HUDEP-2 (cell line): ENCODE measurements at regions not wholly inside any gene's neighbourhood (a gene's known extent, or its start where the extent isn't known, plus 50 kb on each side); places are given as distances from the start of the nearest gene placed in this dataset.

Source experiments
- DNase-seq, 76 experiments: peaks; one replicate each; lab custom pipeline; 2025; ENCODE audit not compliant: unreplicated experiment in 76 of 76; lab: John Stamatoyannopoulos, UW

DNA sequence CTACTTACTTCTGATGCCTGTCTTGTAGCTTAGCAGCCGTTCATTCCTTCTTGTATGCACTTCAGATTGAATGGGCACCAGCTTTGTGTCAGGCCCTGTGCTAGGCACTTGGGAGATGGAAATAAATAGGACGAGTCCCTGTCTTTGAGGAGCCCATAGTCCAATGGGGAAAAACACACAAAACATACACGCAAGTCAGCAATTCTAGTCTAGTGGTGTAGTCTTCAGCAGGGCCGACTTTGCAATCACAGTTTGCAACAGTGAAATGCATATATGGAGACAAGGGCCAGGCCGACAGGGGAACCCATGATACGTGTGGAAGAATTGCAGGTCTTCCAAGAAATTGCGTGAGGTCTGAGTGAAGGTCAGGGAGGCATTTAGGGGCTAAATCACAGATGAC is 262.6 kb downstream of the MAF start:
- DNase-seq, result no peak

GRCh38 chr16:79336437-79337229 is 263.9 kb downstream of the MAF start:
- DNase-seq, result no peak

- peak in 30 of 76 experiments; percentile 1 to 51 (median 8) for DNase-seq
These were observed 266.4 kb downstream of the MAF start for GRCh38 chr16:79334127-79334526.

DNA sequence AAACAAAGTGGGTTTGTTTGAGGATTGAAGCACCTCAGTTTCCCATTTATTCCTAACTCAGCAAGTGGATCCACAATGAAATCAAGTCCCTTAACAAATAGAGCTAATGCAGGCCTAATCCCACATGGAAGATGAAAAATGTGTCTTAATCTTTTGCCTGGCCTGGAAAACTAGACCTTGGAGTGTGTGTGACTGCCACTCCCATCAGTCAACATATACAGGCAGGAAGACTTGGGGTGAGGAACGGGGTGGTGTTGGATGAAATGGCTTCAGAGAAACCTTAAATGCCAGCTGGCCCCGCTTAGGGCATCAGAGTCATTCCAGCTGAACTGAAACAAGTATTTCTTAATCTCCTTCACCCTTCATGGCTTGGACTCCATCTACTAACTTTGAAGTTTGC is 269.5 kb downstream of the MAF start:
- no peak for DNase-seq

- no peak for DNase-seq
These were observed 270.6 kb downstream of the MAF start for GRCh38 chr16:79329967-79330366.

DNA sequence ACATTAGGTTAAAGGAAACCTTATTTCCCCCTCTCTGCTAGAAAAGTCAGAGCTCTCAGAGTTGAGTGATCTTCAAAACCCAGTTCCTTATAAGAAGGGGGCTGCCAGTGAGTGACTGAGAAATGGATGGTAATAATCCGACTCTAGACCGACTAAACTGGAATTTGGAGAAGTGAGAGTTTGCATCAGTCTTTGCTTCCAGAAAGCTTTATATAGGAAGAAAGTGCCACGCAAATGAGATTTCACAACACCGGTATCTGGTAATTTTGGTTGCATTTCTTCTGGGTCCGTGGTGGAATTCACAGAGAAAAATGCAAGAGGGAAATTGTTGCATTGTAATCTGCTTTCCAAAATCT is 271.4 kb downstream of the MAF start:
- no peak for DNase-seq

GRCh38 chr16:79328402-79329165 is 272.0 kb downstream of the MAF start:
- DNase-seq, result no peak

GRCh38 chr16:79327836-79328235 is 272.7 kb downstream of the MAF start:
- no peak for DNase-seq

- DNase-seq, result no peak
These were observed 274.0 kb downstream of the MAF start for GRCh38 chr16:79326549-79326948.

DNA sequence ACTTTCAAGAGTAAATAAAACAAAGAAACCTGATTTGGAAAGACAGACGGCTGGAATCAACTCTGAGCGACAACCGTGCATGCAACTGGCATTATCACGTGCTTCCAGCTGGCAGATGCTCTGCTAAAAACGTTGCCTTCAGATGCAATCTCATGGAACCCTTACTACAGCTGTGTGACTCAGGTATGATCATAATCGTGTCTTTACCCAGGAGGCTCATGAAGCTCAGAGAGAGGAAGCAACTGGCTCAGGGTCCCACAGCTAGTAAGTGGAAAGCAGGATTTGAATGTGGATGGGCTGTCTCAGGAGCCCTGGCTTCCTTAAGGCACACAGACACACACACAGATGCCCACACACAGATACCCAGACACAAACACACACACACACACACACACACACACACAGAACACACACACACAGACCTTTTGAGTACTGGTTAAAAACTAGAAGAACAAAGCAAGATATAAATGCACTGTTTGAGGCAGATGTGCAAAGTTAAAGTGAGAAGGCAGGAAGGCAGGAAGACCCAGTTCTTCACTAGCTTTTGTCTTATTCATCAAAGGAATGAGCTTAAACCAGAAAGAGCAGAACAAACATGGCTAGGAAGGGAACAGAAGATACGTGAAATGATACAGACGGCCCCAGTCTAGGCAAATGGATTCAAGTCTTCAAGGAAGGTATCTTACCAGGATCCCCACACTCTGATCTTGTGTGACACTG is 275.2 kb downstream of the MAF start:
- DNase-seq, result no peak

GRCh38 chr16:79320956-79321355 is 279.6 kb downstream of the MAF start:
- DNase-seq, result no peak

DNA sequence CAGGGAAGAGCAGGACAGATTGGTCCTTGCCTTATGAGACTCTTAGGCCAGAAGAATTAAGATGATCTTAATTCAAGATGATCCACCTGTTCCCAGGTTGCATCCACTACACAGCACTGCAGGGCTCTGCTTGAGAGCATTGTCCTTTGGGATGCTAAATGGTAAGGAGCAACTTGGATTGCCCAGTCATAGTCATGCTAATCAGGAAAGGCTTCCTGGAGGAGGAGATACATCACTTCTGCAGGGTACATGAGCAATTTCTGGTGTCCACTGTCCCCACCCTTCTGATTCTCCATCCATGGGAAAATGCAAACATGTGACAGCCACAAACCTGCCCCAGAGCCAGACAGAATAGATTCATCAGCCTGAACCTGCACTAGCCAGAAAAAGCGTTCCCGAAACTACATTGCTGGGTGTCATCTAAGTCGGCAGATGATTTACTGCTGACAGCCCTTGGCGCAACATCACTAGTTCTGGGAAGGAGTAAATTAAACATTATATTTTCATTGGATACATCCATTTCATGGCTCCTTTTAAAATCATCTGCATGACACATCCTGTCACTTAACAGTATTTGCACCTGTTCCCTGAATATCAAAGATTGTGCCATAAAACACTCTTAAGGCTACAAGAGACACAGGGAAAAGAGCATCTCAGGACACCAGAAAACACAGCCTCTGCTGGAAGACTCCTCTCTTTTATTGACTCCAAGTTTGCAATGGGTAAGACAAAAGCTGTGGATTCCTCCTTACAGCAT is 282.2 kb downstream of the MAF start:
- DNase-seq, result no peak

- no peak for DNase-seq
These were observed 283.0 kb downstream of the MAF start for GRCh38 chr16:79317521-79317920.

GRCh38 chr16:79317026-79317425 is 283.5 kb downstream of the MAF start:
- DNase-seq, result no peak

- no peak for DNase-seq
These were observed 284.5 kb downstream of the MAF start for GRCh38 chr16:79316004-79316458.

- no peak for DNase-seq
These were observed 288.0 kb downstream of the MAF start for GRCh38 chr16:79312502-79312901.

DNA sequence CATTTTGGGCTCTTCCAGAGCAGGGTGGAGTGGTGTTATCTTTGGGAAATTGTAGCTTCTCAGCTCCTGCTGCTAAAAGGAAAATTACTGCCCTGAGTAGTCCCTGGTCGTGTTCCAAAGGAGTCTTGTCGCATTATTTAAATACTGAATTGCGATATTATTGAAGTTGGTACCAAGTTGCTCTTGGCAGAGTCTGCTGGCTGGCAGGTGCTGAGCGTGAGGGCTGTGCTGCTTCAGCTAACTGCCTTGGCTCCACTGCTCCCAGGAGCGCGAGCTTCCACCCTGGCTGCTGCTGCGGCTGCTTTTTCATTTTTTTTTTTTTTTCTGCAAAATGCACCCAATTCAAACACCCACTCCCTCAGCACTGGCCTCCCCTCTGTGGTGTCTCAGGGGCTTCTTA is 289.8 kb downstream of the MAF start:
- no peak for DNase-seq

DNA sequence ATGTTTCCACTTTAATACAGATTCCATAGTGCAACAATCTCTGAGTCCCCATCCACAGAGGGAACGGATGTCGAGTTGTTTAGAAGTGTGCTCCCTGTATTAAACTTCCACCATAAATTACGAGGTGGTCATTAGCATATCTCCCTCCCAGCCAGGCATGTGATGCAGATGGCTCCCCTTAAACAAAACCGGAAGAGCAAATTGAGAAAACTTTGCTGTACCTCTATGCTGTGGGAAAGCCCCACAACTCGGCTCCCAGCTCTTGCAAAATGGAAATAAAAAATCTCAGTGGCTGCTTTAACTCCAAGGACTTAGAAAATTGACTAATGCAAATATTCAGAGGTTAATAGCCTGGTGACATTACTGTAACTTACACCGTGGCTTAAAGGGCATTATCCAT is 290.9 kb downstream of the MAF start:
- DNase-seq, result no peak

- DNase-seq, result no peak
These were observed 293.3 kb downstream of the MAF start for GRCh38 chr16:79307214-79307613.

DNA sequence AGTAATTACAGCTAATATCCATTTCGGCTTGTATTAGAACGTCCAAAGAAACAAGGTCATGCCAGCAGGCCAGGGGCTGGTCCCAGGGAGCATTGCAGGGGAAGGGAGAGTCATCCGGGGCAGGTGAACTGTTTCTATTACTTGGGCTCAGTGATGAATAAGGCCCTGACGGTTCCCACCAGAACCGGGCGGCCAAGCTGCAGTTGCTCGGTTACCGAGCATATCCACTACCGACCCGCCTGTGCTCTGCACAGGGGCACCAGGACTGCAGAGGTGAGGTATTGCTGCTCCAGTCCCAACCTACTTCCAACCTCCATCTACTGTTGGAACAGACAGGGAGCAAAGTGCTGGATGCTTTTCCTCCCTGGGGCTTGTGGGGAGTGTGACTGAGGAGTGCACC is 295.5 kb downstream of the MAF start:
- no peak for DNase-seq

GRCh38 chr16:79303959-79304387 is 296.6 kb downstream of the MAF start:
- no peak for DNase-seq
